ENCODE measurements at regions not wholly inside any gene's neighbourhood (a gene's known extent, or its start where the extent isn't known, plus 50 kb on each side); places are given as distances from the start of the nearest gene placed in this dataset.
"Not testable (repeated sequence)": the region's sequence is repeated elsewhere in the genome, so short reads cannot be mapped to it uniquely, and the experiment has no call there.

DNA sequence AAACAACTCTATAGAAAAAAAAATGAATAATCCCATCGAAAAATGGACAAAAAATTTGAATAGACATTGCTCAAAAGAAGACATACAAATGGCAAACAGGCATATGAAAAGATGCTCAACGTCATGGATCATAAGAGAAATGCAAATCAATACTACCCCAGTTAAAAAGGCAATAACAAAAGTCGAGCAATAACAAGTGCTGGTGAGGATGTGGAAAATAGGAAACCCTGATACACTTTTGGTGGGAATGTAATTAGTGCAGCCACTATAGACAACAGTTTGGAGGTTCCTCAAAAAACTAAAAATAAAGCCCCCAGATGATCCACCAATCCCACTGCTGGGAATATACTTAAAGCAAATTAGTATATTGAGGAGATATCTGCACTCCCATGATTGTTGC is 701.5 kb downstream of the NUP35 start:
- DNase-seq: no peak

DNA sequence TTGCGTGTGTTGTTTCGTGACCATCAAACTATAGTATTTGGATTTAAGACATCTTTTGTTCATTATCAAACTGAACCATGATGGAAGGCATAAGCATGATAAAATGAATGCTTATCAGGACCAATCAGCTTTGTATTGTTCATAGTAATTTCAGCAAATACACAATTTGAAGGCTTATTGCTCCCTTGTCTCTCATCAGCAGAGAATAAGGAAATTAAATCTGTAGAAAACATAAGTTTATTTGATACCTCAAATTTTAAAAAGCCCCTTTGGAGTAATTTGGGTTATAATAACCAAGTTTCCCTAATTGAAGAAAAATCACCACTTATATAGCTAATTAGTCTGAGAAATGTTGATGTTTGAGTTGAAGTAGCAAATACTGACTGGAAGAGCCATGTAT is 705.7 kb downstream of the NUP35 start:
- no peak for DNase-seq

DNA sequence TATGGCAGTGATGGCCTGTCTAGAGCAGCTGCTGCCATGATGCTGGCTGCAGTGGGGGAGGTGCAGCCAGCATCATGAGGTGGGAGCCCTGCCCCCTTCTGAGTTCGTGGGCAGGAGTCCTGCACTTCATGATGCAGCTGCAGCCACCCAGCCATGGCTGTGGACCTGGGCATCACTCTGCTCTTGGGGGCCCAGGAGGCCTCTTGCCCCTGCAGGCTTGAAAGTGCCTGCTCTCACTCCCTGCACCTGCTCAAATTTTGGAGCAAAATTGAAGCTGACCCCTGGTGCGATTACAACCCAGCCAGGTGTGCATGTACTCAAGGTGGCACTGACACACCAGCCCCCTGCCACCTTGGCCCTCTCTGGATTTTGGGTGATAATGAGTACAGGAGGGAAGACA is 712.9 kb downstream of the NUP35 start:
- DNase-seq: no peak

GRCh38 chr2:183838295-183838694 is 714.1 kb downstream of the NUP35 start:
- no peak for DNase-seq

GRCh38 chr2:183840061-183840584 is 715.9 kb downstream of the NUP35 start:
- no peak for DNase-seq

DNA sequence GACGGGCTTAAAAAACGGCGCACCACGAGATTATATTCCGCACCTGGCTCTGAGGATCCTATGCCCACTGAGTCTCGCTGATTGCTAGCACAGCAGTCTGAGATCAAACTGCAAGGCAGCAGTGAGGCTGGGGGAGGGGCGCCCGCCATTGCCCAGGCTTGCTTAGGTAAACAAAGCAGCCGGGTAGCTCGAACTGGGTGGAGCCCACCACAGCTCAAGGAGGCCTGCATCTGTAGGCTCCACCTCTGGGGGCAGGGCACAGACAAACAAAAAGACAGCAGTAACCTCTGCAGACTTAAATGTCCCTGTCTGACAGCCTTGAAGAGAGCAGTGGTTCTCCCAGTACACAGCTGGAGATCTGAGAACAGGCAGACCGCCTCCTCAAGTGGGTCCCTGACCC is 725.6 kb downstream of the NUP35 start:
- DNase-seq: not testable (repeated sequence)

GRCh38 chr2:183859129-183859528 is 734.9 kb downstream of the NUP35 start:
- no peak for DNase-seq

GRCh38 chr2:183866666-183867065 is 731.7 kb upstream of the ZNF804A start:
- no peak for DNase-seq

DNA sequence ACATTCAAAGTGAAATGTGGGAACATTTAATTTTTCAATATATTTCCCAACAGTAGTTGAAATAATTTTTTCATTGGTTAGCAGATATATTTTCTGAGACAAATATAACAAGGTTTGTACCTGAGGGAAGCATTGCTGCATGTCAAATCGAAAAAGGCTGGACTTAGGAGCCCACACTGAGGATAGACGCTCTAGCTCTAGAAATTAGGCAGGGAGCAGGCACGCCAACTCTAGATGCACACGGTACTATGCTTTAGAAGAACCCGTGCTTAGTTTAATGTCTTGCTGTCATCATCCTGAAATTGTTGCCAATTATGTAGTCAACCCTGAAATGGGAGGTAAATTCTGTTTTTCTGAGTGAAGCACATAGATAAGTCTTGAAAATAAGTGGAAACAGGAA is 731.1 kb upstream of the ZNF804A start:
- no peak for DNase-seq

GRCh38 chr2:183868153-183868552 is 730.2 kb upstream of the ZNF804A start:
- DNase-seq: no peak

GRCh38 chr2:183868707-183869106 is 729.6 kb upstream of the ZNF804A start:
- DNase-seq: no peak

DNA sequence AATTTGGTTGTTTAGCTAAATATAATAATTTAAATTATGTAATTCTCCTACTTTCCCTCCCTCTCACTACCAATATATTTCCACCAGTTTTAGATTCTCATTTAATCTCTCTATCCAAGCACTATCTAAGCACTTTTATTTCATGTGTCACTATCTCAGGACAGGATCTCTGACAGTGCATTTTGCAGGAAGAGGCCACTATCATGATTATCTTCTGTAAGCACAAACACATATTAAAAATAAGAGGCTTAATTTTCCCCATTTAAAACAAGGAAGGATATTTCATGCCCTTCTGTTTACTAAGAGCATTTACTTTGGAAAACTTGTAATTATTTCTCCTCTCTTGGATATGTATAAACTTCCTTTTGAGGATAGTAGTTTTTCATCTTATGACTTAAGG is 726.2 kb upstream of the ZNF804A start:
- no peak for DNase-seq

GRCh38 chr2:183881978-183882377 is 716.4 kb upstream of the ZNF804A start:
- DNase-seq: no peak

DNA sequence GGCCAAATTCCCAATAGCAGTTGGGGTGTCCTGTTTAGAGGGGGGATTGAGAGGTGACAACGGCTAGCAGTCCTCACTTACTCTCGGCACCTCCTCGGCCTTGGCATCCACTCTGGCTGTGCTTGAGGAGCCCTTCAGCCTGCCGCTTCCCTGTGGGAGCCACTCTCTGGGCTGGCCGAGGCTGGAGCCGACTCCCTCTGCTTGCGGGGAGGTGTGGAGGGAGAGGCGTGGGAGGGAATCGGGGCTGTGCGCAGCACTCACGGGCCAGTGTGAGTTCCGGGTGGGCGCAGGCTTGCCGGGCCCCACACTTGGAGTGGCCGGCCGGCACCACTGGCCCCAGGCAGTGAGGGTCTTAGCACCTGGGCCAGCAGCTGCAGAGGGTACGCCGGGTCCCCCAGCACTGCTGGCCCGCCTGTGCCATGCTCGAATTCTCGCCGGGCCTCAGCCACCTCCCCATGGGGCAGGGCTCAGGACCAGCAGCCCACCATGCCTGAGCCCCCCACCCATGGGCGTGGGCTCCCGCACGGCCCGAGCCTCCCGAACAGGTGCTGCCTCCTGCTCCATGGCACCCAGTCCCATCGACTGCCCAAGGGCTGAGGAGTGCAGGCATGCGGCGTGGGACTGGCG is 705.9 kb upstream of the ZNF804A start:
- no peak for DNase-seq

DNA sequence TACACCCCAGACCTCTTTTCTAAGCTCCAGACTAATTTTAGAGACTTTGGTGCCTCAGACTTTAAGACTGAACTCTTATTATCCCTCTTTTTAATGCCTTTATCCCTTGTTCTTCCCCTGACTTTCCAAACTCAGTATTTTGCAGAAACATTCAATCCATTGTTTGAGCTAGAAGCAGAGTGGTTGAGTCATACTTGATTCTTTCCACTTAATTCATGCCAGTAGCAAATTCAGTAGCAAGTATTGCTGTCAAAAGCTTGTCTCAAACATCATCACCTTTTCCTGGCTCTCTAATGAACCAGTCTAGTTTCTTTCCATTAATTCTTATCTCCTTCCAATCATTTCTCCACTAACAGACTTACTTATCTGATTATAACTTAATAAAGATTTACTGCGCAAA is 699.7 kb upstream of the ZNF804A start:
- DNase-seq: no peak

GRCh38 chr2:183901931-183902330 is 696.4 kb upstream of the ZNF804A start:
- DNase-seq: no peak

DNA sequence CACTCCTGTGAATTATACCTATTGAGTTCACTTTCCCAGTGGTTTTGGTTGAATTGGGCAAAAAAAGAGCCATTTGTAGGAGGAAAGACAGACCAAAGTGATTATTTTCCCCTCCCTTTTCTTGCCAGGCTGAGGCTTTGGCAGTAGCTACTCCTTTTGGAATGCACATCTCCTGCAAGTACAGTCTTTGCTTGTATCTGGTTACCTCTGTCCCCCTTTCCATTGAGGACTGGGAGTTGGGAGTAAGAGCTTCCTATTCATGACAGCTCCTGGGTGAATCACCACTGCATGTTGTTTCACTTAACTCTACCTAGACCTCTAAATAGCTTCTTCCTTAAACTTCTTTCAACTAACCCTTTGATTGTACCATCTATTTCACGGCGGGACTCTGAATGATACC is 695.3 kb upstream of the ZNF804A start:
- no peak for DNase-seq

- not testable (repeated sequence) for DNase-seq
Measured at GRCh38 chr2:183916041-183916440, 682.3 kb upstream of the ZNF804A start.

DNA sequence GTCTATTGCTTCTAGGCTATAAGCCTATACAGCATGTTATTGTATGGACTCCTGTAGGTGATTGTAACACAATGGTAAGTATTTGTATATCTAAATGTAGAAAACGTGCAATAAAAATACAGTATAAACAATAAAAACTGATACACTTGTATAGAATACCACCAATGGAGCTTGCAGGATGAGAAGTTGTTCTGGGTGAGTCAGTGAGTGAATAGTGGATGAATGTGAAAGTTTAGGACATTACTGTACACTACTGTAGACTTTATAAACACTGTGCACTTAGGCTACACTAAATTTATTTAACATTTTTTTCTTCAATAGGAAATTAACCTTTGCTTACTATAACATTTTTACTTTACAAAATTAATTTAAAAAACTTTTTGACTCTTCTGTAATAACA is 679.2 kb upstream of the ZNF804A start:
- DNase-seq: no peak

DNA sequence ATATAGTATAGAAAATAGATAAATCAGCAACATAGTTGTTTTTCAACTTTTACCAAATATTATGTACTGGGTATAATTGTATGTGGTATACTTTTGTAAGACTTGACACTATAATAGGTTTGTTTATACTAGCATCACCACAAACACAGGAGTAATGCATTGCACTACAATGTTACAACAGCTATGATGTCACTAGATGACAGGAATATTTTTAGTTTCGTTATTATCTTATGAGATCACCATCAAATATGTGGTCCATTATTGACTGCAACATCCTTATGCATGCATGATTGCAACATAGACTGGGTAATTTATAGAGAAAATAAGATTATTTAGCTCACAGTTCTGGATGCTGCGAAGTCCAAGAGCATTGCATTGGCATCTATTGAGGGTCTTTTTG is 678.4 kb upstream of the ZNF804A start:
- no peak for DNase-seq

DNA sequence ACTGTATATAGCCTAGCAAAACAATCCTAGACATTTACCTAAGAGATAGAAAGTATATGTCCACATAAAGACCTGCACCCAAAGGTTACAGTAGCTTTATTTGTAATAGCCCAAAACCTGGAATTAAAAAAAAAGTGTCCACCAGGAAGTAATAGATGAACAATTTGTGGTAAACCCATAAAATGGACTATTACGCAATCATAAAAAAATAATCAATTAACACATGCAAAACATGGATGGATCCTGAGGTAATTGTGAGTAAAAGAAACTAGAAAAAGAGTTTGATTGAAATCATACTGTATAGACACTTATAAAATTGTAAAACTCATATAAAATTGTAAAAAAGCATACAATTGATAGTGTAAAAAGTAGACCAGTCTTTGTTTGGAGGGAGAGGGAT is 673.0 kb upstream of the ZNF804A start:
- DNase-seq: no peak

GRCh38 chr2:183926433-183926832 is 671.9 kb upstream of the ZNF804A start:
- DNase-seq: no peak

- no peak for DNase-seq
Measured at GRCh38 chr2:183927406-183928325, 670.7 kb upstream of the ZNF804A start.

DNA sequence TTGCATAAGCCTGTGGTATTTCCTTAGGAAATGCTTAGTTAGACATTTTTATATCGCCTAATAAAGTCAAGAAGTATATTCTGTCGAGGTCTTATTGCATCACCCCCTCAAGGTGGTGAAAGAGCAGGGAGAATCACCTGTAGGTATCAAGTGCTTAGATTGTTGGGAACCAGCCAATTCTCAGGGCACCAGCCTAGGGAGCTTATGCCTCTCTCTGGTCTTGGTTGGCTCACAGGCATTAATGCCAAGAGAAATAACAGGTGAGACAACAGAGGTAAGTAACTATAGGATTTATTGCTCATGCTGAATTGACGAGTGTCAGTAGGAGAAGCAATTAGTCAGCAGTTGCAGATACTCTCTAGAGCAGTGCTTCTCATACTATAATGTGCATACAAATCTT is 663.3 kb upstream of the ZNF804A start:
- no peak for DNase-seq

All from suppressor macrophage treated with lipopolysaccharide for 4 hours (primary cell).